HG03159 (cell line): ENCODE measurements at regions not wholly inside any gene's neighbourhood (a gene's known extent, or its start where the extent isn't known, plus 50 kb on each side); places are given as distances from the start of the nearest gene placed in this dataset.
"Not testable (repeated sequence)": the region's sequence is repeated elsewhere in the genome, so short reads cannot be mapped to it uniquely, and the experiment has no call there.

ENCODE experiments used
- ATAC-seq: cut with Tn5 transposase; IDR thresholded peaks from one replicate; pipeline ENCODE4 v1.9.1; 2021; ENCODE audit warnings: mild to moderate bottlenecking, moderate library complexity; ENCODE audit not compliant: unreplicated experiment

GRCh38 chr2:77831898-77832297 is 309.7 kb upstream of the LRRTM4 start:
- no peak for ATAC-seq

- ATAC-seq, result no peak
Observed at GRCh38 chr2:77834360-77835002, 312.3 kb upstream of the LRRTM4 start.

GRCh38 chr2:77838441-77838840 is 316.3 kb upstream of the LRRTM4 start:
- no peak for ATAC-seq

GRCh38 chr2:77839102-77839501 is 316.9 kb upstream of the LRRTM4 start:
- ATAC-seq, result no peak

- ATAC-seq, result no peak
Observed at GRCh38 chr2:77862120-77862519, 339.9 kb upstream of the LRRTM4 start.

- no peak for ATAC-seq
Observed at GRCh38 chr2:77864426-77864825, 342.2 kb upstream of the LRRTM4 start.

- ATAC-seq, result no peak
Observed at GRCh38 chr2:77866661-77867060, 344.5 kb upstream of the LRRTM4 start.

GRCh38 chr2:77867146-77867545 is 345.0 kb upstream of the LRRTM4 start:
- no peak for ATAC-seq

GRCh38 chr2:77873506-77873905 is 351.3 kb upstream of the LRRTM4 start:
- ATAC-seq, result no peak

GRCh38 chr2:77900211-77900610 is 378.0 kb upstream of the LRRTM4 start:
- ATAC-seq, result not testable (repeated sequence)

GRCh38 chr2:77910136-77910535 is 388.0 kb upstream of the LRRTM4 start:
- ATAC-seq, result no peak

GRCh38 chr2:77920838-77921366 is 398.7 kb upstream of the LRRTM4 start:
- no peak for ATAC-seq

GRCh38 chr2:77922567-77922966 is 400.4 kb upstream of the LRRTM4 start:
- no peak for ATAC-seq

- no peak for ATAC-seq
Observed at GRCh38 chr2:77937366-77937765, 415.2 kb upstream of the LRRTM4 start.

GRCh38 chr2:77938462-77938861 is 416.3 kb upstream of the LRRTM4 start:
- no peak for ATAC-seq

GRCh38 chr2:77939370-77939769 is 417.2 kb upstream of the LRRTM4 start:
- ATAC-seq, result no peak

- ATAC-seq, result no peak
Observed at GRCh38 chr2:77939801-77940200, 417.6 kb upstream of the LRRTM4 start.

- no peak for ATAC-seq
Observed at GRCh38 chr2:77954931-77955330, 432.8 kb upstream of the LRRTM4 start.

- ATAC-seq, result no peak
Observed at GRCh38 chr2:77962943-77963342, 440.8 kb upstream of the LRRTM4 start.

- no peak for ATAC-seq
Observed at GRCh38 chr2:77977471-77978063, 455.4 kb upstream of the LRRTM4 start.

GRCh38 chr2:77995161-77995560 is 473.0 kb upstream of the LRRTM4 start:
- ATAC-seq, result no peak

- no peak for ATAC-seq
Observed at GRCh38 chr2:77999376-77999775, 477.2 kb upstream of the LRRTM4 start.

- no peak for ATAC-seq
Observed at GRCh38 chr2:78009289-78009688, 487.1 kb upstream of the LRRTM4 start.
